ENCODE measurements at regions not wholly inside any gene's neighbourhood (a gene's known extent, or its start where the extent isn't known, plus 50 kb on each side); places are given as distances from the start of the nearest gene placed in this dataset.
"Not testable (repeated sequence)": the region's sequence is repeated elsewhere in the genome, so short reads cannot be mapped to it uniquely, and the experiment has no call there.

DNA sequence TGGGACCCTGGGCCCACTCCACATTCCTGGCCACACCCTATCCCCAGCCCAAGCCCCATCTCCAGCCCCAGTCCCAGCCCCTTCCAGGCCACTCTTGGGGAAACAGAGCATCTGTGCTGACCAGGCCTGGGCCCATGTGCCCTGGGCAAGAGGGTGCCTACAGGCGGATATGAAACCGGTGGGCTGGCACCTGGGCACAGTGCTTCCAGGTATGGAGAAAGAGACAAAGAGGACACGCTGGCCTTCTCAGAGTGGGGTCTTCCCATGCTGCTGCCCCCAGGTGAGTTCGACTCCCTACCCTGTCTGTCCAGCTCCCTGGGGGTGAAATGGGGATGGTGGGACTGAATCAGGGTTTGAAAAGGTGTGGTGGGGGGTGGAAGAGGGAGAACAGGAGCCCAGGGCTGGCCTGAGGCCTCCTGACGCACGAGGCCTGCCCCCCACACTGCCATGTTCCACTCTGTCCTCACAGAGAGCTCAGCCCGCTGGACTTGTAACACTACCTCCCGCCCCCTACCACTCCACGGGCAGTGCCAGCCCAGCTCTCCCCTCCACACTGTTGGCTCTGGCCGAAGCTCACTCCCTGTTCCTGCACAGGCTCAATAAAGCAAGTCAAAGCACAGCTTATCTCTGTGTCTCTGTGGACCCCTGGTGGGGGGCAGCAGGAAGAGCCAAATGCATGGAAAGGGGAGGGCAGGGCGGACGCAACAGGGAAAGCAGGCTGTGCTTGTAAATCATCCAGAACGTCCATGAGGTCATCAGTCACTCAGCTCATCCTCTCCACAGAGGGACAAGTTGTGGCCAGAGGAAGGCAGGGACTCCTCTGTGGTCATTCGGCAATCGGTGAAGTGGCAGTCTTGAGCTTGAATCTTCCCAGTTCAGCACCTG lies 71.1 kb upstream of the TMEM97 start:
- no peaks in the 10 kb centered on the region for H3K9me3 Mint-ChIP-seq
- H3K27ac Mint-ChIP-seq = no peak overlapping the region
- H3K36me3 Mint-ChIP-seq = no peaks in the 10 kb centered on the region
- no peak for DNase-seq
- peaks cover 10% of the 10 kb centered on the region for H3K4me1 Mint-ChIP-seq
- no peak overlapping the region for H3K4me3 Mint-ChIP-seq
- H3K27me3 Mint-ChIP-seq = peaks cover 68% of the 10 kb centered on the region
- CTCF ChIA-PET = interaction anchor here (0.9 to 1.7 kb wide), 3 partner anchors 14 to 356 kb away, joined by 3 to 4 read pairs (median 3); no protein-coding TSS in a partner anchor

DNA sequence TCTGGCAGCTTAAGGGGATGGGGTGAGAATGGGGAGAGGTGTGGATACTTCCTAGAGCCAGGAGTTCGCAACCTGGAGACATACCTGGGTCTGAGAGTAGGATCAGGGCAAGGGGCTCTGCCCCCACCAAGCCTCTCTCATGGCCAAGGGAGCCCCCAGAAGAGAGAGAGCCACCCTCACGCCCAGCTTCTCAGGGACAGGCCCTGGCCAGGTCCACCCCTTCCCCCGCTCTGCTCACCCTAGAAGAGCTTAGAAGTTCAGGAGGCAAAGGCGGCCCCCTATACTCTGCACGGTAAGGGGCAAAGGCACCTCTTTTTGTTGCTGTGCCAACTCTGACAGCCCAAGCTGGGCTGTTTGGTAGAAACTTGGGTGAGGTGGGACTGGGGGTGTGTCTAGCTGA lies 69.3 kb upstream of the TMEM97 start:
- Mint-ChIP-seq H3K27ac (no peak overlapping the region), H3K9me3 (no peaks in the 10 kb centered on the region), H3K4me1 (peaks cover 10% of the 10 kb centered on the region), H3K36me3 (no peaks in the 10 kb centered on the region), H3K4me3 (no peak overlapping the region), H3K27me3 (peaks cover 75% of the 10 kb centered on the region)
- no peak for DNase-seq
- CTCF ChIA-PET = interaction anchor here (0.6 to 1.9 kb wide), 6 partner anchors 15 to 490 kb away, joined by 3 to 7 read pairs (median 4); no protein-coding TSS in a partner anchor

GRCh38 chr17:28252436-28252835 lies 66.6 kb upstream of the TMEM97 start:
- no peaks in the 10 kb centered on the region for H3K9me3 Mint-ChIP-seq
- DNase-seq = no peak
- H3K4me3 Mint-ChIP-seq = no peak overlapping the region
- no peak overlapping the region for H3K27ac Mint-ChIP-seq
- no peaks in the 10 kb centered on the region for H3K36me3 Mint-ChIP-seq
- H3K4me1 Mint-ChIP-seq = peaks cover 10% of the 10 kb centered on the region
- CTCF ChIA-PET = interaction anchor here (0.9 to 3.7 kb wide), 8 partner anchors 19 to 447 kb away, joined by 3 to 20 read pairs (median 6); no protein-coding TSS in a partner anchor
- H3K27me3 Mint-ChIP-seq = peaks cover 63% of the 10 kb centered on the region

- Mint-ChIP-seq H3K4me3 (no peak overlapping the region), H3K27me3 (peaks cover 52% of the 10 kb centered on the region), H3K9me3 (no peaks in the 10 kb centered on the region), H3K27ac (no peak overlapping the region), H3K4me1 (peaks cover 10% of the 10 kb centered on the region), H3K36me3 (no peaks in the 10 kb centered on the region)
- no peak for DNase-seq
- CTCF ChIA-PET = interaction anchor here (3.7 kb wide), 1 partner anchor 448 kb away, joined by 17 read pairs; no protein-coding TSS in a partner anchor
These were observed 65.3 kb upstream of the TMEM97 start for GRCh38 chr17:28253663-28254062.

- Mint-ChIP-seq H3K4me1 (peaks cover 10% of the 10 kb centered on the region), H3K27ac (no peak overlapping the region), H3K27me3 (peaks cover 33% of the 10 kb centered on the region), H3K36me3 (no peaks in the 10 kb centered on the region), H3K9me3 (no peaks in the 10 kb centered on the region), H3K4me3 (no peak overlapping the region)
- CTCF ChIA-PET = no interaction called here
- no peak for DNase-seq
These were observed 63.4 kb upstream of the TMEM97 start for GRCh38 chr17:28255616-28256015.

- no peak overlapping the region for H3K4me3 Mint-ChIP-seq
- no peaks in the 10 kb centered on the region for H3K36me3 Mint-ChIP-seq
- H3K9me3 Mint-ChIP-seq = no peaks in the 10 kb centered on the region
- H3K27me3 Mint-ChIP-seq = peaks cover 27% of the 10 kb centered on the region
- CTCF ChIA-PET = no interaction called here
- H3K4me1 Mint-ChIP-seq = peaks cover 10% of the 10 kb centered on the region
- no peak overlapping the region for H3K27ac Mint-ChIP-seq
- no peak for DNase-seq
These were observed 62.6 kb upstream of the TMEM97 start for GRCh38 chr17:28256370-28256769.

GRCh38 chr17:28256881-28257280 lies 62.1 kb upstream of the TMEM97 start:
- CTCF ChIA-PET = no interaction called here
- DNase-seq = no peak
- H3K27me3 Mint-ChIP-seq = peaks cover 22% of the 10 kb centered on the region
- peaks cover 6% of the 10 kb centered on the region for H3K4me1 Mint-ChIP-seq
- no peak overlapping the region for H3K4me3 Mint-ChIP-seq
- H3K36me3 Mint-ChIP-seq = no peaks in the 10 kb centered on the region
- peaks cover 4% of the 10 kb centered on the region for H3K9me3 Mint-ChIP-seq
- no peak overlapping the region for H3K27ac Mint-ChIP-seq

DNA sequence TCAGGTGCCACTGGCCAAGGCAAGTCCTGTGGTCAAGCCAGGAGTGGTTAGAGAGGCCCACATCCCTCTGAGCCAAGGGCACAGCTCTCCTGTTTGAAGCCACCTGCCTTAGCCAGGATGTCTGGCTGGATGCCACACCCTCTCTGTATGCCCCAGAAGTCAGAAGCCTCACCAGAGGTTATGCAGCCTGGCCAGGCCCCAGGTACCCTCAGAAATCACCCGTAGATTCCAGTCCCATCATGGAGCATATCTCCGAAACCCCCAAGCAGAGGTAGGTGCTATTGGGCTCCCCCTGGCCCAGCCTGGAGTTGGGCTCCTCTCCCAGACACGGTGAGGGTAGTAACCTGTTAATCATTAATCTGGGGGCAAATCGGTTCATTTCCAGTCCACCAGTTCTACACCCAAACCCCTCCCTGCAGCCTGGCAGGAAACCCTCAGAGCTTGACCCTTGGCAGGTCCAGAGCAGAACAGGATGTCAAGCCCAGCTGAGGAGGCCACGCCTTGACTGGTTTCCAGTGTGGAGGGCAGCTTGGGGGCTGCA lies 60.6 kb upstream of the TMEM97 start:
- Mint-ChIP-seq H3K36me3 (peaks cover 4% of the 10 kb centered on the region), H3K4me1 (no peaks in the 10 kb centered on the region), H3K27ac (no peak overlapping the region), H3K9me3 (peaks cover 14% of the 10 kb centered on the region), H3K27me3 (peaks cover 9% of the 10 kb centered on the region), H3K4me3 (no peak overlapping the region)
- CTCF ChIA-PET = interaction anchor here (1.0 to 1.4 kb wide), 2 partner anchors 21 to 24 kb away, joined by 3 read pairs; no protein-coding TSS in a partner anchor
- no peak for DNase-seq

- Mint-ChIP-seq H3K4me3 (no peak overlapping the region), H3K4me1 (no peaks in the 10 kb centered on the region), H3K27ac (no peak overlapping the region), H3K27me3 (peaks cover 5% of the 10 kb centered on the region), H3K9me3 (peaks cover 19% of the 10 kb centered on the region), H3K36me3 (peaks cover 4% of the 10 kb centered on the region)
- DNase-seq = no peak
- CTCF ChIA-PET = interaction anchor here (0.9 kb wide), 1 partner anchor 9 kb away, joined by 3 read pairs; no protein-coding TSS in a partner anchor
These were observed 57.8 kb upstream of the TMEM97 start for GRCh38 chr17:28261219-28261618.

- peaks cover 29% of the 10 kb centered on the region for H3K9me3 Mint-ChIP-seq
- H3K27me3 Mint-ChIP-seq, H3K36me3 Mint-ChIP-seq, DNase-seq, H3K27ac Mint-ChIP-seq, CTCF ChIA-PET, H3K4me1 Mint-ChIP-seq, H3K4me3 Mint-ChIP-seq: not testable (repeated sequence)
These were observed 56.8 kb upstream of the TMEM97 start for GRCh38 chr17:28262123-28262745.

GRCh38 chr17:28264902-28265548 lies 54.0 kb upstream of the TMEM97 start:
- CTCF ChIA-PET = interaction anchor here (1.5 kb wide), 1 partner anchor 14 kb away, joined by 4 read pairs; no protein-coding TSS in a partner anchor
- peaks cover 13% of the 10 kb centered on the region for H3K27me3 Mint-ChIP-seq
- peaks cover 33% of the 10 kb centered on the region for H3K9me3 Mint-ChIP-seq
- H3K4me1 Mint-ChIP-seq, H3K36me3 Mint-ChIP-seq, H3K27ac Mint-ChIP-seq, DNase-seq, H3K4me3 Mint-ChIP-seq: not testable (repeated sequence)

DNA sequence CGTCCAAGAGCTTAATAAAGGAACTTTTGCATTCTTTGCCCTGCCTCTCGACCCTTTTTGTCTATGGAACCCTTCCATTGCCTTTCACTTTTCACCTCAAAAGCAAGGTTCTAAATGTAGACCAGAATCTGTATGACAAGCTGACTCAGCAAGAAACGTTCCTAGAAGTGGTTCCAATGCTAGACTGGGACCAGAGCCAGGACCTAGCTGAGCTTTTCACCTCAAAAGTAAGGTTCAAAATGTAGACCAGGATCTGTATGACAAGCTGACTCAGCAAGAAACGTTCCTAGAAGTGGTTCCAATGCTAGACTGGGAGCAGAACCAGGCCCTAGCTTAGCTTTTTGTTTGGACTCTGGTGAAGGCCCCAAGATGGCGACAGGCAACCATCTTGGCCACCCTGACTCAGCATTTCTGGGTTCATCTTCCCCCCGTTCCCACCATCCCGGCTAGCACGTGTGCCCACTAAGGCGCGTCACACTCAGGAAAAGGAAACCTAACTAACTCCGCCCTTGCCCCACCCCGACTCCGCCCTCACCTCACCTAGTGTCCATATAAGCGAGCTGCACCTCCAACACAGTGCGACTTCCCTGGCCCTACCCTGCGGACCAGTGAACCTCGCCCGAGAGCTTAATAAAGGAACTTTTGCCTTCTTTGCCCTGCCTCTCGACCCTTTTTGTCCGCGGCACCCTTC lies 53.0 kb upstream of the TMEM97 start:
- H3K27ac Mint-ChIP-seq, H3K4me1 Mint-ChIP-seq, H3K4me3 Mint-ChIP-seq, H3K36me3 Mint-ChIP-seq, DNase-seq: not testable (repeated sequence)
- CTCF ChIA-PET = interaction anchor here (1.4 to 1.5 kb wide), 2 partner anchors 15 to 33 kb away, joined by 3 to 4 read pairs; no protein-coding TSS in a partner anchor
- H3K9me3 Mint-ChIP-seq = peaks cover 33% of the 10 kb centered on the region
- peaks cover 23% of the 10 kb centered on the region for H3K27me3 Mint-ChIP-seq

DNA sequence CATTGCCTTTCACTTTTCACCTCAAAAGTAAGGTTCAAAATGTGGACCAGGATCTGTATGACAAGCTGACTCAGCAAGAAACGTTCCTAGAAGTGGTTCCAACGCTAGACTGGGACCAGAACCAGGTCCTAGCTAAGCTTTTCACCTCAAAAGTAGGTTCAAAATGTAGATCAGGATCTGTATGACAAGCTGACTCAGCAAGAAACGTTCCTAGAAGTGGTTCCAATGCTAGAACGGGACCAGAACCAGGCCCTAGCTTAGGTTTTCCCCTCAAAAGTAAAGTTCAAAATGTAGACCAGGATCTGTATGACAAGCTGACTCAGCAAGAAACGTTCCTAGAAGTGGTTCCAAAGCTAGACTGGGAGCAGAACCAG lies 52.5 kb upstream of the TMEM97 start:
- Mint-ChIP-seq H3K9me3 (peaks cover 32% of the 10 kb centered on the region), H3K27me3 (peaks cover 28% of the 10 kb centered on the region)
- not testable (repeated sequence) for H3K4me3 Mint-ChIP-seq, H3K4me1 Mint-ChIP-seq, H3K27ac Mint-ChIP-seq, H3K36me3 Mint-ChIP-seq, DNase-seq
- CTCF ChIA-PET = interaction anchor here (1.4 to 1.5 kb wide), 2 partner anchors 15 to 33 kb away, joined by 3 to 4 read pairs; no protein-coding TSS in a partner anchor

Data from activated naive CD4-positive, alpha-beta T cell treated with anti-CD3 and anti-CD28 coated beads, Interleukin-2, amount 10 ng/mL, durations not matched to agents 7 days and 5 days (primary cell).